ENCODE measurements at regions not wholly inside any gene's neighbourhood (a gene's known extent, or its start where the extent isn't known, plus 50 kb on each side); places are given as distances from the start of the nearest gene placed in this dataset.

DNA sequence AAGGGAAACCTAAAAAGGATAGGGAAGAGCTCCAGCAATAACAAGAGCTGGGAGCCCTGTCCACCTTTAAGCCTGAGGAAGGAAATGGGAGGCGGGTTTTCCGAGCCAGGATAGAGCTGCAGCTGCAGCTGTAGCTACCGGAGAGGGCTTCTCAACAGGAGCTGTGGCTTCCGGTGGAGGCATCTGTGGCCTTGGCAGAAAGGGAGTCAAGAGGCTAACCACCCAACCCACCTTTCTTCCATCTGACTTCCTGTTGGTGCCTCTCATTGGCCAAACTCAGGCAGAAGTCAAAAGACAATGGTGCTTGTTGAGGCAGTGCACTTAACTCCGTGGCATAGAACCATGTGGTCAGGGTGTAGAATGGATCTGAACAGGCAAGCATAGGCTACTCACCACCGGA is 313.1 kb upstream of the DAB1 start (continued):
- TF ChIP-seq POLR2G (IDR thresholded peaks at IDR 0.05; ENCODE audit: low read depth, low read length) (no peak), ZNF408 (CRISPR knock-in tag; IDR thresholded peaks at IDR 0.05; ENCODE audit: low read depth) (no peak), RBM25 (IDR thresholded peaks at IDR 0.05; ENCODE audit: low read depth, low read length, severe bottlenecking) (no peak), HDGF (IDR thresholded peaks at IDR 0.05) (no peak), ZFP1 (CRISPR knock-in tag; IDR thresholded peaks at IDR 0.05) (no peak), HNRNPLL (IDR thresholded peaks at IDR 0.05; ENCODE audit: low read depth, low read length, poor library complexity, severe bottlenecking) (no peak), CSDE1 (IDR thresholded peaks at IDR 0.05) (no peak), MYC (IDR thresholded peaks at IDR 0.05; ENCODE audit: low read depth, low read length) (no peak), MYC (CRISPR knock-in tag; IDR thresholded peaks at IDR 0.05; ENCODE audit: borderline replicate concordance, low read depth) (no peak), ZNF165 (CRISPR knock-in tag; IDR thresholded peaks at IDR 0.05; ENCODE audit: borderline replicate concordance) (no peak), PCBP2 (IDR thresholded peaks at IDR 0.05; ENCODE audit: low read depth, low read length, poor library complexity, severe bottlenecking) (no peak)
- TF ChIP-seq, protein P1, sequence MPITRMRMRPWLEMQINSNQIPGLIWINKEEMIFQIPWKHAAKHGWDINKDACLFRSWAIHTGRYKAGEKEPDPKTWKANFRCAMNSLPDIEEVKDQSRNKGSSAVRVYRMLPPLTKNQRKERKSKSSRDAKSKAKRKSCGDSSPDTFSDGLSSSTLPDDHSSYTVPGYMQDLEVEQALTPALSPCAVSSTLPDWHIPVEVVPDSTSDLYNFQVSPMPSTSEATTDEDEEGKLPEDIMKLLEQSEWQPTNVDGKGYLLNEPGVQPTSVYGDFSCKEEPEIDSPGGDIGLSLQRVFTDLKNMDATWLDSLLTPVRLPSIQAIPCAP (CRISPR knock-in tag; IDR thresholded peaks at IDR 0.05; ENCODE audit: borderline replicate concordance) = no peak

DNA sequence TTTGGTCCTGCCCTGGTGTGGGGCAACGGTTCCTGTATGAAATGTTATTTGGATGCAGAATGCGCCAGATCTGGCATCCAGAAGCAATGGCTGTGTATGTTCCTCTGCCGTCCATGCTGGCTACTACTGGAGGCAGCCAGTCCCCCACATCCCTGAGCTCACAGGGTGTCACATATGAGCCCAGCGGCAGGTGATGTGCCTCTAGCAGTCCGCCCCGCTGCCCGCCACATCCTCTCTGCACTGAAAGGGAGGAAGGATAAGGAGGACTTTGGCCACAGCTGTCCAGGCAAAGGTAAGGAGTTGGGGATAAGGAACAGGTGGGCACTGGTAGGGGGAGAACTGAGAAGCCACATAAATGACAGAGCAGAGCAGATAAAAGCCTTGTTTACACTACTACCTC is 305.3 kb upstream of the DAB1 start:
- in situ Hi-C loops (cut with MboI) = no loop called here
- TF ChIP-seq SOX6 (IDR thresholded peaks at IDR 0.05) = no peak
- TF ChIP-seq ZNF76 (CRISPR knock-in tag; IDR thresholded peaks at IDR 0.05; ENCODE audit: borderline replicate concordance) = no peak
- TF ChIP-seq NRF1 (conservative IDR thresholded peaks at IDR 0.05 in 1 of 2, IDR thresholded peaks at IDR 0.05 in 1 of 2) = no peak
- TF ChIP-seq BMI1 (IDR thresholded peaks at IDR 0.05; ENCODE audit: low read length) = no peak
- TF ChIP-seq, protein P2, sequence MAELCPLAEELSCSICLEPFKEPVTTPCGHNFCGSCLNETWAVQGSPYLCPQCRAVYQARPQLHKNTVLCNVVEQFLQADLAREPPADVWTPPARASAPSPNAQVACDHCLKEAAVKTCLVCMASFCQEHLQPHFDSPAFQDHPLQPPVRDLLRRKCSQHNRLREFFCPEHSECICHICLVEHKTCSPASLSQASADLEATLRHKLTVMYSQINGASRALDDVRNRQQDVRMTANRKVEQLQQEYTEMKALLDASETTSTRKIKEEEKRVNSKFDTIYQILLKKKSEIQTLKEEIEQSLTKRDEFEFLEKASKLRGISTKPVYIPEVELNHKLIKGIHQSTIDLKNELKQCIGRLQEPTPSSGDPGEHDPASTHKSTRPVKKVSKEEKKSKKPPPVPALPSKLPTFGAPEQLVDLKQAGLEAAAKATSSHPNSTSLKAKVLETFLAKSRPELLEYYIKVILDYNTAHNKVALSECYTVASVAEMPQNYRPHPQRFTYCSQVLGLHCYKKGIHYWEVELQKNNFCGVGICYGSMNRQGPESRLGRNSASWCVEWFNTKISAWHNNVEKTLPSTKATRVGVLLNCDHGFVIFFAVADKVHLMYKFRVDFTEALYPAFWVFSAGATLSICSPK (IDR thresholded peaks at IDR 0.05; ENCODE audit: borderline replicate concordance) = no peak
- TF ChIP-seq ZNF217 (CRISPR knock-in tag; IDR thresholded peaks at IDR 0.05) = no peak
- no peak for TF ChIP-seq TCF3 (CRISPR knock-in tag; IDR thresholded peaks at IDR 0.05)
- TF ChIP-seq EP300 (IDR thresholded peaks at IDR 0.05; ENCODE audit: low read length) = no peak
- no peak for TF ChIP-seq MIER1 (IDR thresholded peaks at IDR 0.05; ENCODE audit: low read depth)
- no peak for TF ChIP-seq ARNT (IDR thresholded peaks at IDR 0.05)
- TF ChIP-seq FOXA1 (IDR thresholded peaks at IDR 0.05; ENCODE audit: borderline replicate concordance) = no peak
- no peak for TF ChIP-seq ETV5 (CRISPR knock-in tag; IDR thresholded peaks at IDR 0.05; ENCODE audit: low read depth)

More for the DNA sequence above, 305.3 kb upstream of the DAB1 start:
- FAIRE-seq = no peak
- Histone ChIP-seq H3K27ac (ENCODE audit: extremely low read depth, low read depth, low read length) (no peak overlapping the region), H4K20me1 (replicated peaks; ENCODE audit: control insufficient read depth, insufficient read depth, low read length) (no peaks in the 10 kb centered on the region), H3K4me2 (ENCODE audit: insufficient read depth, low read length) (no peak overlapping the region), H3K9me1 (ENCODE audit: control insufficient read depth, insufficient read depth, low read length) (no peaks in the 10 kb centered on the region), H3K9me3 (replicated peaks; ENCODE audit: control insufficient read depth, insufficient read depth, low read depth, low read length) (no peaks in the 10 kb centered on the region), H2AFZ (ENCODE audit: low read depth, low read length) (no peak overlapping the region), H3K9ac (ENCODE audit: insufficient read depth in 1 of 2, low read depth in 2 of 2, low read length in 2 of 2) (no peak overlapping the region), H3K4me1 (replicated peaks in 1 of 2; ENCODE audit: control insufficient read depth in 2 of 2, insufficient read depth in 2 of 2, low read length in 2 of 2) (no peaks in the 10 kb centered on the region), H3K27me3 (ENCODE audit: control insufficient read depth in 2 of 2, insufficient read depth in 2 of 2, low read length in 2 of 2) (no peaks in the 10 kb centered on the region), H3K36me3 (ENCODE audit: control insufficient read depth, insufficient read depth, low read length) (no peaks in the 10 kb centered on the region), H3K79me2 (ENCODE audit: control insufficient read depth, insufficient read depth, low read length) (no peaks in the 10 kb centered on the region), H3K4me3 (no peak overlapping the region)
- ChIA-PET CTCF (ENCODE audit: low intra/inter-chr PET ratio) (no interaction called here), POLR2A (interaction anchor here (0.6 kb wide), 1 partner anchor 26 kb away, joined by 4 read pairs; no protein-coding TSS in a partner anchor)
- intact Hi-C loops (cut with micrococcal nuclease) = no loop called here
- WGBS (ENCODE audit: insufficient coverage, low coverage, missing lambda C conversion rate) = 0% methylated on average over 7 of the region's 7 CpGs
- no peak for DNase-seq (ENCODE audit: extremely low read depth in 1 of 4, low spot score in 3 of 4)
- BruUV-seq (replicated peaks) = no TSS peak
- no peak for ATAC-seq

Measured in K562 (cell line).